Lower leg skin (tissue), 3 donors: ENCODE measurements at regions not wholly inside any gene's neighbourhood (a gene's known extent, or its start where the extent isn't known, plus 50 kb on each side); places are given as distances from the start of the nearest gene placed in this dataset.

Source experiments
- POLR2A ChIP-seq, 2 donors: fragments of 450-650 bp; IDR thresholded peaks; one replicate each; pipeline ENCODE4 v1.6.1; 2016 to 2017; ENCODE audit warnings: antibody characterized with exemption in 2 of 2, mild to moderate bottlenecking in 1 of 2, moderate library complexity in 1 of 2
- TF ChIP-seq, protein P1 (sequence below), 3 donors: fragments of 450-650 bp; IDR thresholded peaks; one replicate each; pipeline ENCODE4 v1.5.1; 2016; ENCODE audit warnings: antibody characterized with exemption in 3 of 3, mild to moderate bottlenecking in 3 of 3, moderate library complexity in 2 of 3

DNA sequence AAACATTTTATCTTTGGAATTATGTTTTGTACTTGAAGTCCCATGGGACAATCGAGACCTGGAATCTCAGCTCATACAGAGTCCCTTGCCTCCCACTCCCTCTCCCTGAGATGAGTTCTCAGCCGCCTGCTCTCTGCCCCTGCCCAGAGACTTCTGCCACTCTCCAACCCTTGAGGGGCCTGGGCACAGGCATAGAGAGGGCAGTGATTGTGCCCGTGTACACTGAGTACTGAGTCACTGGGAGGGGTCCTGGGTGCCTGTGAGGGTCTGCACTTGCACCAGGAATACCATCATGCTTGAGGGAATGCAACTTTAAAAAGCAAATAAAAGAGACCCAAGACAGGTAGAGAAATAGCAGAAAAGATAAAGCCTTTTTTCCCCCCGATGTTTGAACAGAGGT lies 453.8 kb upstream of the HS3ST5 start:
- TF ChIP-seq, protein P1, sequence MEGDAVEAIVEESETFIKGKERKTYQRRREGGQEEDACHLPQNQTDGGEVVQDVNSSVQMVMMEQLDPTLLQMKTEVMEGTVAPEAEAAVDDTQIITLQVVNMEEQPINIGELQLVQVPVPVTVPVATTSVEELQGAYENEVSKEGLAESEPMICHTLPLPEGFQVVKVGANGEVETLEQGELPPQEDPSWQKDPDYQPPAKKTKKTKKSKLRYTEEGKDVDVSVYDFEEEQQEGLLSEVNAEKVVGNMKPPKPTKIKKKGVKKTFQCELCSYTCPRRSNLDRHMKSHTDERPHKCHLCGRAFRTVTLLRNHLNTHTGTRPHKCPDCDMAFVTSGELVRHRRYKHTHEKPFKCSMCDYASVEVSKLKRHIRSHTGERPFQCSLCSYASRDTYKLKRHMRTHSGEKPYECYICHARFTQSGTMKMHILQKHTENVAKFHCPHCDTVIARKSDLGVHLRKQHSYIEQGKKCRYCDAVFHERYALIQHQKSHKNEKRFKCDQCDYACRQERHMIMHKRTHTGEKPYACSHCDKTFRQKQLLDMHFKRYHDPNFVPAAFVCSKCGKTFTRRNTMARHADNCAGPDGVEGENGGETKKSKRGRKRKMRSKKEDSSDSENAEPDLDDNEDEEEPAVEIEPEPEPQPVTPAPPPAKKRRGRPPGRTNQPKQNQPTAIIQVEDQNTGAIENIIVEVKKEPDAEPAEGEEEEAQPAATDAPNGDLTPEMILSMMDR (IDR thresholded peaks at IDR 0.05): no peak
- TF ChIP-seq POLR2A (IDR thresholded peaks at IDR 0.05): no peak
